ENCODE measurements at regions not wholly inside any gene's neighbourhood (a gene's known extent, or its start where the extent isn't known, plus 50 kb on each side); places are given as distances from the start of the nearest gene placed in this dataset.
A peak's percentile ranks its signal among the peaks of the same experiment; 100 is the strongest.

GRCh38 chr9:108217431-108218349 is 638.1 kb downstream of the ACTL7B start:
- no peaks in the 10 kb centered on the region for H3K4me1 ChIP-seq
- no peak for DNase-seq (ENCODE audit: extremely low spot score in 2 of 2)
- TF ChIP-seq CTCF (IDR thresholded peaks at IDR 0.05): no peak
- TF ChIP-seq POLR2A (IDR thresholded peaks at IDR 0.05): no peak
- peak; percentile 10 to 29 for TF ChIP-seq POLR2AphosphoS5 (IDR thresholded peaks at IDR 0.05; ENCODE audit: insufficient read depth in 1 of 2, low read depth in 1 of 2)
- intact Hi-C loops (cut with DNase I): no loop called here
- no peak overlapping the region for H3K4me3 ChIP-seq
- H3K27me3 ChIP-seq: no peaks in the 10 kb centered on the region
- no peaks in the 10 kb centered on the region for H3K9me3 ChIP-seq
- H3K36me3 ChIP-seq: no peaks in the 10 kb centered on the region
- H3K27ac ChIP-seq: no peak overlapping the region

GRCh38 chr9:108213511-108213910 is 642.3 kb downstream of the ACTL7B start:
- DNase-seq (ENCODE audit: extremely low spot score in 2 of 2): no peak
- no peaks in the 10 kb centered on the region for H3K9me3 ChIP-seq
- no peaks in the 10 kb centered on the region for H3K4me1 ChIP-seq
- H3K36me3 ChIP-seq: no peaks in the 10 kb centered on the region
- H3K27ac ChIP-seq: no peak overlapping the region
- intact Hi-C loops (cut with DNase I): no loop called here
- no peaks in the 10 kb centered on the region for H3K27me3 ChIP-seq
- TF ChIP-seq POLR2A (IDR thresholded peaks at IDR 0.05): no peak
- TF ChIP-seq POLR2AphosphoS5 (IDR thresholded peaks at IDR 0.05; ENCODE audit: insufficient read depth in 1 of 2, low read depth in 1 of 2): no peak
- TF ChIP-seq CTCF (IDR thresholded peaks at IDR 0.05): no peak
- H3K4me3 ChIP-seq: no peak overlapping the region

DNA sequence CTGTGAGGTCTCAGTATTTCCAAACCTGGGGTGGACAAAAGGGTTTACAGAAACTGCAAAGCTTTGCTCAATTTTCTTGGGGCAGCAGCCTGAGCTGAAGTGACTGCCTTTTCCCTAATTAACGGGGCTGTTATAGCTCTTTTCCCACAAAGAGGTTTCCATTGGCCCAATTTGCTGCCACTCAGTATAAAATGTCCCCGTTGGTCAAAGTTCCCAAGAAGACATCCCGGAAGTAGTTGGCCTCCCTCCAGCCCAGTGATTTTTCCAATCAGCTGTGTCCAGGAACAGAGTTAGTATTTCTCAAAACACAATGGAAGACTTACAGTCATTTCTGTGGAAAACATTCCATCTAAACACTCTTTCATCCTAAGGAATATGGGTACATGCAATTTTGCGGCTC is 643.6 kb downstream of the ACTL7B start:
- TF ChIP-seq POLR2AphosphoS5 (IDR thresholded peaks at IDR 0.05; ENCODE audit: insufficient read depth in 1 of 2, low read depth in 1 of 2) (no peak), POLR2A (IDR thresholded peaks at IDR 0.05) (no peak), CTCF (IDR thresholded peaks at IDR 0.05) (no peak)
- no peaks in the 10 kb centered on the region for H3K27me3 ChIP-seq
- no peak overlapping the region for H3K27ac ChIP-seq
- no peaks in the 10 kb centered on the region for H3K36me3 ChIP-seq
- DNase-seq (ENCODE audit: extremely low spot score in 2 of 2): no peak
- H3K9me3 ChIP-seq: no peaks in the 10 kb centered on the region
- H3K4me1 ChIP-seq: peaks cover 7% of the 10 kb centered on the region
- intact Hi-C loops (cut with DNase I): no loop called here
- no peak overlapping the region for H3K4me3 ChIP-seq

DNA sequence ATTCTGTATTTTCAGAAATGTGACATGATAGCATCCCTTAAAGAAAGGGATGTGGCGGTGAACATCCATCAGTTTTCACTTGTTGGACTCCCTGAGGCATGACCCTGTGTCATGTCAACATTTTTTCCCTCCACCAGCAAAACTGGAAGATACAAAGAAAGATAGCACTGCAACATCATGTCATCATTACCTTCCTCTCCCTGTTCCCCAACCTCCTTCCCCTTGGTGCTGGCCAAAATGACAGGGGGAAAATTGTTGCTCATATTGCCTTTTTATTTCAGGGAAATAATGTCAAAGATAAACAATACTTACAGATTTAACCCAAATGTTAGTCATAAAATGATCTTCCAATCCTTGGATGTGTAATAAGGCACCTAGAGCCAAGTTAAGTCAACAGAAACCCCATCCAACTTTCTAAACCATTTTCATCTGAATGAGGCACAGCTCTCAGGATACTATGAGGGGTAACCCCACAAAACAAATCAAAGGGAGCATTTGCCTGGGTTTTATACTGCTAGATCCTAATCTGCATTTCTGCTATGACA is 644.3 kb downstream of the ACTL7B start:
- no peak for DNase-seq (ENCODE audit: extremely low spot score in 2 of 2)
- peaks cover 7% of the 10 kb centered on the region for H3K4me1 ChIP-seq

More for the DNA sequence above, 644.3 kb downstream of the ACTL7B start:
- Histone ChIP-seq H3K27ac (no peak overlapping the region), H3K36me3 (no peaks in the 10 kb centered on the region), H3K9me3 (no peaks in the 10 kb centered on the region), H3K4me3 (no peak overlapping the region), H3K27me3 (no peaks in the 10 kb centered on the region)
- TF ChIP-seq CTCF (IDR thresholded peaks at IDR 0.05) (no peak), POLR2AphosphoS5 (IDR thresholded peaks at IDR 0.05; ENCODE audit: insufficient read depth in 1 of 2, low read depth in 1 of 2) (no peak), POLR2A (IDR thresholded peaks at IDR 0.05) (no peak)
- intact Hi-C loops (cut with DNase I): no loop called here

All from vagina (tissue), 2 donors.